ENCODE measurements at regions not wholly inside any gene's neighbourhood (a gene's known extent, or its start where the extent isn't known, plus 50 kb on each side); places are given as distances from the start of the nearest gene placed in this dataset.

GRCh38 chr1:29864431-29865022 is 628.2 kb downstream of the PTPRU start:
- H3K36me3 ChIP-seq: no peaks in the 10 kb centered on the region
- H3K4me3 ChIP-seq (ENCODE audit: low read depth in 1 of 2, low read length in 1 of 2): no peak overlapping the region
- no peak overlapping the region for H3K27ac ChIP-seq
- H3K4me1 ChIP-seq (ENCODE audit: control insufficient read depth in 1 of 2, insufficient read depth in 1 of 2, low read depth in 1 of 2, low read length in 1 of 2): no peaks in the 10 kb centered on the region
- no peaks in the 10 kb centered on the region for H3K27me3 ChIP-seq
- no peak for TF ChIP-seq CTCF (IDR thresholded peaks at IDR 0.05)
- no peaks in the 10 kb centered on the region for H3K9me3 ChIP-seq

GRCh38 chr1:29861922-29862321 is 625.6 kb downstream of the PTPRU start:
- Histone ChIP-seq H3K36me3 (no peaks in the 10 kb centered on the region), H3K4me1 (ENCODE audit: control insufficient read depth in 1 of 2, insufficient read depth in 1 of 2, low read depth in 1 of 2, low read length in 1 of 2) (no peaks in the 10 kb centered on the region), H3K4me3 (ENCODE audit: low read depth in 1 of 2, low read length in 1 of 2) (no peak overlapping the region), H3K27ac (no peak overlapping the region), H3K27me3 (no peaks in the 10 kb centered on the region), H3K9me3 (no peaks in the 10 kb centered on the region)
- TF ChIP-seq CTCF (IDR thresholded peaks at IDR 0.05): no peak

GRCh38 chr1:29861446-29861845 is 625.1 kb downstream of the PTPRU start:
- Histone ChIP-seq H3K36me3 (no peaks in the 10 kb centered on the region), H3K27me3 (no peaks in the 10 kb centered on the region), H3K9me3 (no peaks in the 10 kb centered on the region), H3K27ac (no peak overlapping the region), H3K4me1 (ENCODE audit: control insufficient read depth in 1 of 2, insufficient read depth in 1 of 2, low read depth in 1 of 2, low read length in 1 of 2) (no peaks in the 10 kb centered on the region), H3K4me3 (ENCODE audit: low read depth in 1 of 2, low read length in 1 of 2) (no peak overlapping the region)
- TF ChIP-seq CTCF (IDR thresholded peaks at IDR 0.05): no peak

GRCh38 chr1:29860681-29861080 is 624.4 kb downstream of the PTPRU start:
- H3K9me3 ChIP-seq: no peaks in the 10 kb centered on the region
- no peak for TF ChIP-seq CTCF (IDR thresholded peaks at IDR 0.05)
- no peaks in the 10 kb centered on the region for H3K27me3 ChIP-seq
- no peaks in the 10 kb centered on the region for H3K36me3 ChIP-seq
- H3K4me1 ChIP-seq (ENCODE audit: control insufficient read depth in 1 of 2, insufficient read depth in 1 of 2, low read depth in 1 of 2, low read length in 1 of 2): no peaks in the 10 kb centered on the region
- H3K4me3 ChIP-seq (ENCODE audit: low read depth in 1 of 2, low read length in 1 of 2): no peak overlapping the region
- no peak overlapping the region for H3K27ac ChIP-seq

- Histone ChIP-seq H3K4me1 (ENCODE audit: control insufficient read depth in 1 of 2, insufficient read depth in 1 of 2, low read depth in 1 of 2, low read length in 1 of 2) (no peaks in the 10 kb centered on the region), H3K27ac (no peak overlapping the region), H3K36me3 (no peaks in the 10 kb centered on the region), H3K4me3 (ENCODE audit: low read depth in 1 of 2, low read length in 1 of 2) (no peak overlapping the region), H3K9me3 (no peaks in the 10 kb centered on the region), H3K27me3 (no peaks in the 10 kb centered on the region)
- no peak for TF ChIP-seq CTCF (IDR thresholded peaks at IDR 0.05)
Observed at GRCh38 chr1:29860056-29860455, 623.7 kb downstream of the PTPRU start.

GRCh38 chr1:29859126-29859525 is 622.8 kb downstream of the PTPRU start:
- TF ChIP-seq CTCF (IDR thresholded peaks at IDR 0.05): no peak
- no peaks in the 10 kb centered on the region for H3K27me3 ChIP-seq
- H3K4me3 ChIP-seq (ENCODE audit: low read depth in 1 of 2, low read length in 1 of 2): no peak overlapping the region
- H3K36me3 ChIP-seq: no peaks in the 10 kb centered on the region
- H3K4me1 ChIP-seq (ENCODE audit: control insufficient read depth in 1 of 2, insufficient read depth in 1 of 2, low read depth in 1 of 2, low read length in 1 of 2): no peaks in the 10 kb centered on the region
- no peaks in the 10 kb centered on the region for H3K9me3 ChIP-seq
- H3K27ac ChIP-seq: no peak overlapping the region
